ENCODE measurements at regions not wholly inside any gene's neighbourhood (a gene's known extent, or its start where the extent isn't known, plus 50 kb on each side); places are given as distances from the start of the nearest gene placed in this dataset.

GRCh38 chr9:134559013-134559412, 82.6 kb upstream of the COL5A1 start:
- TF ChIP-seq, protein P1, sequence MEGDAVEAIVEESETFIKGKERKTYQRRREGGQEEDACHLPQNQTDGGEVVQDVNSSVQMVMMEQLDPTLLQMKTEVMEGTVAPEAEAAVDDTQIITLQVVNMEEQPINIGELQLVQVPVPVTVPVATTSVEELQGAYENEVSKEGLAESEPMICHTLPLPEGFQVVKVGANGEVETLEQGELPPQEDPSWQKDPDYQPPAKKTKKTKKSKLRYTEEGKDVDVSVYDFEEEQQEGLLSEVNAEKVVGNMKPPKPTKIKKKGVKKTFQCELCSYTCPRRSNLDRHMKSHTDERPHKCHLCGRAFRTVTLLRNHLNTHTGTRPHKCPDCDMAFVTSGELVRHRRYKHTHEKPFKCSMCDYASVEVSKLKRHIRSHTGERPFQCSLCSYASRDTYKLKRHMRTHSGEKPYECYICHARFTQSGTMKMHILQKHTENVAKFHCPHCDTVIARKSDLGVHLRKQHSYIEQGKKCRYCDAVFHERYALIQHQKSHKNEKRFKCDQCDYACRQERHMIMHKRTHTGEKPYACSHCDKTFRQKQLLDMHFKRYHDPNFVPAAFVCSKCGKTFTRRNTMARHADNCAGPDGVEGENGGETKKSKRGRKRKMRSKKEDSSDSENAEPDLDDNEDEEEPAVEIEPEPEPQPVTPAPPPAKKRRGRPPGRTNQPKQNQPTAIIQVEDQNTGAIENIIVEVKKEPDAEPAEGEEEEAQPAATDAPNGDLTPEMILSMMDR (IDR thresholded peaks at IDR 0.05): no peak
- TF ChIP-seq POLR2AphosphoS5 (IDR thresholded peaks at IDR 0.05) (no peak), POLR2A (IDR thresholded peaks at IDR 0.05) (no peak), EP300 (IDR thresholded peaks at IDR 0.05; ENCODE audit: low read depth) (no peak)

All from transverse colon (tissue), 4 donors.